ENCODE measurements at regions not wholly inside any gene's neighbourhood (a gene's known extent, or its start where the extent isn't known, plus 50 kb on each side); places are given as distances from the start of the nearest gene placed in this dataset. TPM values are rescaled to one million over a fixed set of nuclear protein-coding genes. Genes with fewer than 3 reads are reported as not detected.

Small RNA genes in the stretch of these regions (small RNA-seq; reads per million reads assigned to genes)
- gene AC137527.1, result not detected
